Fibroblast of villous mesenchyme (primary cell): ENCODE measurements at regions not wholly inside any gene's neighbourhood (a gene's known extent, or its start where the extent isn't known, plus 50 kb on each side); places are given as distances from the start of the nearest gene placed in this dataset.

Experiments used
- DNase-seq: peaks from one replicate; pipeline ENCODE4 v3.0.0-alpha.2; 2010; ENCODE audit warnings: low read depth
- H3K4me3 ChIP-seq: 2 replicates; pipeline ENCODE4 v1.5.1; 2011; ENCODE audit warnings: low read depth, mild to moderate bottlenecking, low read length
- CTCF ChIP-seq: IDR thresholded peaks from 2 replicates; pipeline ENCODE4 v1.5.1; 2012; ENCODE audit warnings: low read depth, mild to moderate bottlenecking, low read length; ENCODE audit not compliant: insufficient read depth

GRCh38 chr14:55814064-55814463, 234.1 kb downstream of the KTN1 start:
- no peak overlapping the region for H3K4me3 ChIP-seq
- no peak for TF ChIP-seq CTCF
- no peak for DNase-seq

DNA sequence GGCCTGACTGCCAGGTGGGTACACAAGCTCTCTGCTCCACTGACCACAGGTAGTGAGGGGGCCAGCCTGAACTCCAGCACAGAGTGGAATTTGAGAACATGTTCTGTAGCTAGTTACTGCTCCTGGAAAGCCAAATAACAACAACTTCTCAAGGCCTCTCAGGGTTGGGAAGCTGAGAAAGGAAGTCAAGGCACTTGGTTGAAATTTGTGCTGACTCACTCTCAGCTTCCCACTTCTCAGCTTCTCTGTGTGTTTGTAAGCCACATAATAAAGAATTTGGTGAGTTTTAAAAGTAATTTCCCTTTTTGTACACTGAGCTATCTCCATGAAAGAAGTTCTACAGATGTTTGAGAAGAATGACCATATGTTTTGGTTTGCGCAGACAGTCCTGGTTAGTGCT, 234.9 kb downstream of the KTN1 start:
- DNase-seq: peak; percentile 33
- H3K4me3 ChIP-seq: no peak overlapping the region
- TF ChIP-seq CTCF: no peak

GRCh38 chr14:55816225-55816624, 236.2 kb downstream of the KTN1 start:
- H3K4me3 ChIP-seq: no peak overlapping the region
- TF ChIP-seq CTCF: no peak
- no peak for DNase-seq

DNA sequence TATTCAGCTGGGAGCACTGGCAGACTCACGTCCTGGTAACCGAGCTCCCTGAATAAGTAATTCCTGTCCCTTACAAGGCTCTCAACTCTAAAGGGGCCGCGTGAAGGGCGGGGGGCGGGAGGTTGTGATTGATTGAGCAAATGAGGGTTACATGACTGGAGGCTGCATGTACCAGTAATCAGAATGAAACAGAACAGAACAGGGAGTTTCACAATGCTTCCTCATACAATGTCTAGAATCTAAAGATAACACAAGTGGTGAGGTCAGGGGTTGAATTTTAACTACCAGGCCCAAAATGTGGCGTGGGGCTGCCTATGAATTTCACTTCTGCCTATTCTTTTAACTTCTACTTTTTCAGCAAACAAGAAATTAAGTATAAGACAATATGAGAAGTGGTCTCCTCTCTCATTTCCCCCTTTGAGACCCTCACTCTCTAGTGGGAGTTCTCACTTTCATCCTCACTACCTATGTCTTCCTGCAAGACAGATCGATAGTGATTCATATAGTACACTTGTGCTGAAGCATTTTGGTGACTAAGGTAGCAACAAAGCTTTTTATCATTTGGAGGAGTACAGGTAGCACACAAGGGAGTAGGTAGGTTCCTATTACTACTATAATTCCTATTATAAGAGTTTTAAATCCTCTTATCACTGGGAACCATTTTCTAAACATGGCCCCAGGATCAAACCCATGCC, 239.8 kb downstream of the KTN1 start:
- no peak for TF ChIP-seq CTCF
- no peak overlapping the region for H3K4me3 ChIP-seq
- peak; percentile 32 for DNase-seq

- DNase-seq: no peak
- TF ChIP-seq CTCF: no peak
- H3K4me3 ChIP-seq: no peak overlapping the region
These were observed 242.9 kb downstream of the KTN1 start for GRCh38 chr14:55822906-55823305.

DNA sequence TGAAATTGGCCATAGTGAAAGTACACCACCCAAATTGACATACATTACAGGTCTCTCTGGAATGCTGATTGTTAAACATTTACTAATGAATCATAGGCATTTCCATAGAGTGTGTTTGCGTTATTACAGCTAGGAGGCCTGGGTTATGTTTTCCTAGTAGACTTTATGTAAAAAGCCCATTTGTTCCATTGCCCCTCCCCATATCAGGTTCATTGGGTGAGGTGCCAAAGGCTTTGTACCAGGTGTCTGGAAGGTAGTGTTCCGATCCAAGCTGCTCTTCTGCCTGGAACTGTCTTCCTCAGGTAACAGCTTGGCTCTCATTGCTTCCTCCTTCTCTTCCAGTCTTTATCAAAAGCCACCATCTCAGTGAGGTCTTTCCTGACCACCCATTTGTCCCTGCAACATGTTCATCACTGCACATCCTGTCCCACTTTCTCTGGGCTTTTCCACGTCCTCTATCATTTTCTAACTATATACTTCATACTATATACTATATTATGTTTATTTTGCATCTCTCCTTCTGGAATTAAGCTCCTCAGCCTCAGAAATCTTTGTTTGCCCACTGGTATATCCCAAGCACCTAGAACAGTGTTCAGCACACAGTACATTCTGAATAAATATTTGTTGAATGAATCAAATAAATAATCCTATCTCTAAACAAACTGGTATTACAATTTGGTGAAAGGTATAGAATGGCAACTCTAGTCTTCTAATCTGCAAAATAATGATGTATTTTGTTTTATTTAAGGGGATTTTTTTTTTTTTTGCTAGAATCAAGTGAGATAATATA, 252.3 kb downstream of the KTN1 start:
- TF ChIP-seq CTCF: no peak
- no peak overlapping the region for H3K4me3 ChIP-seq
- no peak for DNase-seq
